H1 (cell line): ENCODE measurements at regions not wholly inside any gene's neighbourhood (a gene's known extent, or its start where the extent isn't known, plus 50 kb on each side); places are given as distances from the start of the nearest gene placed in this dataset.

Source experiments
- CTCF ChIA-PET: fragments of 300-600 bp; sonication (Branson Sonifier 250); formaldehyde crosslinking; loops from one replicate; lab custom pipeline; 2021; ENCODE audit not compliant: partially characterized antibody; lab: Charles Lee
- POLR2A ChIA-PET: fragments of 300-600 bp; sonication (Branson Sonifier 250); formaldehyde crosslinking; loops from one replicate; lab custom pipeline; 2021; ENCODE audit warnings: inconsistent platforms; ENCODE audit not compliant: partially characterized antibody; lab: Charles Lee
- DNase-seq, 2 experiments: peaks; one replicate each; pipeline versions ENCODE4 v3.0.0 to v3.0.0-alpha.2; 2010 to 2022; ENCODE audit warnings: low spot score in 2 of 2, low read depth in 1 of 2, mixed read lengths in 1 of 2
- FAIRE-seq: peaks from 2 replicates; lab custom pipeline; 2011; peaks lifted over from hg19 to GRCh38; lab: Jason Lieb, UNC
- H2AFZ ChIP-seq: 2 replicates; pipeline ENCODE4 v1.8.1; 2012; ENCODE audit warnings: low read length, inconsistent platforms
- H2AK5ac ChIP-seq: 2 replicates; pipeline ENCODE4 v1.6.1; 2013; ENCODE audit warnings: low read depth, low read length
- H2BK120ac ChIP-seq: replicated peaks from 2 replicates; pipeline ENCODE3; 2013; ENCODE audit warnings: low read depth, low read length, inconsistent platforms
- H2BK12ac ChIP-seq: 2 replicates; pipeline ENCODE4 v1.6.1; 2013; ENCODE audit warnings: low read depth, low read length
- H2BK15ac ChIP-seq: 2 replicates; pipeline ENCODE4 v1.6.1; 2013; ENCODE audit warnings: low read length
- H2BK20ac ChIP-seq: 2 replicates; pipeline ENCODE4 v1.6.1; 2013; ENCODE audit warnings: low read length
- H2BK5ac ChIP-seq: 2 replicates; pipeline ENCODE4 v1.6.1; 2013; ENCODE audit warnings: low read depth, low read length
- H3K14ac ChIP-seq: 2 replicates; pipeline ENCODE4 v1.6.1; 2013; ENCODE audit warnings: inconsistent platforms; ENCODE audit not compliant: insufficient read length
- H3K18ac ChIP-seq: 2 replicates; pipeline ENCODE4 v1.6.1; 2013; ENCODE audit warnings: low read length; ENCODE audit errors: extremely low read depth
- H3K23ac ChIP-seq: 2 replicates; pipeline ENCODE4 v1.6.1; 2013; ENCODE audit warnings: inconsistent platforms; ENCODE audit not compliant: insufficient read length
- H3K23me2 ChIP-seq: 2 replicates; pipeline ENCODE4 v1.6.1; 2013; ENCODE audit warnings: low read depth, low read length
- H3K27ac ChIP-seq: 2 replicates; pipeline ENCODE4 v1.6.1; 2011; ENCODE audit warnings: low read depth, low read length, inconsistent platforms
- H3K27me3 ChIP-seq, 4 experiments: replicated peaks in 1 of 4; 1 replicate in 1 of 4; 2 replicates in 3 of 4; pipeline versions ENCODE4 v1.6.1 to v1.8.1; 2011 to 2013; ENCODE audit warnings: low read length in 3 of 4, mild to moderate bottlenecking in 3 of 4, inconsistent platforms in 2 of 4, mixed read lengths in 2 of 4, moderate library complexity in 1 of 4; ENCODE audit not compliant: control insufficient read depth in 3 of 4, insufficient read depth in 3 of 4; ENCODE audit errors: extremely low read depth in 1 of 4
- H3K36me3 ChIP-seq, 4 experiments: 2 replicates each; pipeline versions ENCODE4 v1.6.1 to v1.8.1; 2011 to 2013; ENCODE audit warnings: mild to moderate bottlenecking in 4 of 4, low read length in 3 of 4, moderate library complexity in 2 of 4, control low read depth in 1 of 4, inconsistent platforms in 1 of 4; ENCODE audit not compliant: insufficient read depth in 4 of 4, control insufficient read depth in 2 of 4
- H3K4ac ChIP-seq: replicated peaks from 2 replicates; pipeline ENCODE3; 2013; ENCODE audit warnings: low read length, low read depth, mixed read lengths, inconsistent platforms; ENCODE audit not compliant: insufficient read length
- H3K4me1 ChIP-seq, 4 experiments: replicated peaks in 1 of 4; 1 replicate in 1 of 4; 2 replicates in 3 of 4; pipeline versions ENCODE4 v1.6.1 to v1.8.1; 2011 to 2013; ENCODE audit warnings: low read length in 3 of 4, inconsistent platforms in 2 of 4, mixed read lengths in 1 of 4; ENCODE audit not compliant: insufficient read depth in 4 of 4, control insufficient read depth in 3 of 4
- H3K4me2 ChIP-seq, 2 experiments: 2 replicates each; pipeline versions ENCODE4 v1.6.1 to v1.8.1; 2011 to 2013; ENCODE audit warnings: low read depth in 2 of 2, low read length in 2 of 2, control low read depth in 1 of 2, inconsistent platforms in 1 of 2, mild to moderate bottlenecking in 1 of 2; ENCODE audit not compliant: insufficient read depth in 1 of 2
- H3K4me3 ChIP-seq, 4 experiments: fragments of 200-600, 300-600 bp in 1 of 4; sonication (generic), shearing (Covaris generic), sonication (Bioruptor Twin) in 1 of 4; 2 replicates each; pipeline versions ENCODE4 v1.5.1 to v1.8.1; 2011 to 2016; ENCODE audit warnings: low read length in 4 of 4, low read depth in 3 of 4, control low read depth in 2 of 4, inconsistent platforms in 2 of 4, mild to moderate bottlenecking in 2 of 4, mixed read lengths in 1 of 4, moderate library complexity in 1 of 4; ENCODE audit not compliant: insufficient read depth in 2 of 4; ENCODE audit errors: extremely low read depth in 1 of 4
- H3K56ac ChIP-seq: replicated peaks from 2 replicates; pipeline ENCODE3; 2013; ENCODE audit warnings: low read depth, mild to moderate bottlenecking, mixed read lengths, low read length, inconsistent platforms; ENCODE audit not compliant: insufficient read length
- H3K79me1 ChIP-seq: 2 replicates; pipeline ENCODE4 v1.6.1; 2013; ENCODE audit warnings: low read depth, low read length, control low read depth
- H3K79me2 ChIP-seq, 2 experiments: 2 replicates each; pipeline versions ENCODE4 v1.6.1 to v1.8.1; 2012 to 2013; ENCODE audit warnings: low read length in 2 of 2, mild to moderate bottlenecking in 2 of 2, inconsistent platforms in 1 of 2; ENCODE audit not compliant: insufficient read depth in 2 of 2, control insufficient read depth in 1 of 2
- H3K9ac ChIP-seq, 4 experiments: replicated peaks in 1 of 4; 1 replicate in 1 of 4; 2 replicates in 3 of 4; pipeline versions ENCODE4 v1.6.1 to v1.8.1; 2011 to 2013; ENCODE audit warnings: low read depth in 3 of 4, low read length in 3 of 4, control low read depth in 2 of 4, mild to moderate bottlenecking in 2 of 4, moderate library complexity in 2 of 4, inconsistent platforms in 1 of 4; ENCODE audit errors: extremely low read depth in 1 of 4
- H3K9me3 ChIP-seq, 2 experiments: 2 replicates each; pipeline versions ENCODE4 v1.6.1 to v1.8.1; 2012 to 2013; ENCODE audit warnings: mild to moderate bottlenecking in 2 of 2, moderate library complexity in 2 of 2, control low read depth in 1 of 2, inconsistent platforms in 1 of 2, low read depth in 1 of 2, low read length in 1 of 2, mixed read lengths in 1 of 2; ENCODE audit not compliant: insufficient read depth in 2 of 2
- H4K20me1 ChIP-seq, 2 experiments: replicated peaks in 1 of 2; 2 replicates each; pipeline versions ENCODE3 to v1.8.1; 2011 to 2013; ENCODE audit warnings: inconsistent platforms in 2 of 2, low read length in 2 of 2, mild to moderate bottlenecking in 1 of 2; ENCODE audit not compliant: insufficient read depth in 2 of 2, control insufficient read depth in 1 of 2
- H4K5ac ChIP-seq: 2 replicates; pipeline ENCODE4 v1.6.1; 2013; ENCODE audit warnings: low read length, low read depth, mixed read lengths, inconsistent platforms; ENCODE audit not compliant: insufficient read length
- H4K8ac ChIP-seq: 2 replicates; pipeline ENCODE4 v1.8.0; 2013; ENCODE audit warnings: mild to moderate bottlenecking, moderate library complexity, low read length, inconsistent platforms; ENCODE audit not compliant: insufficient read depth; ENCODE audit errors: extremely low read depth
- H4K91ac ChIP-seq: replicated peaks from 2 replicates; pipeline ENCODE3; 2013; ENCODE audit warnings: low read length, mixed read lengths, inconsistent platforms; ENCODE audit not compliant: insufficient read length
- RFX5 ChIP-seq: IDR thresholded peaks from 2 replicates; pipeline ENCODE4 v1.6.1; 2011; ENCODE audit warnings: low read depth, low read length, improper control_type of control experiment, borderline replicate concordance
- SIX5 ChIP-seq: IDR thresholded peaks from 2 replicates; pipeline ENCODE4 v1.6.1; 2011; ENCODE audit warnings: mild to moderate bottlenecking, low read depth, low read length
- WGBS, 2 experiments: shearing (Covaris generic) in 1 of 2; methylation state at CpG; one replicate each; pipeline versions ENCODE4 v1.1.6 to v1.1.7; 2013 to 2015; ENCODE audit warnings: low lambda C conversion rate in 2 of 2, mixed read lengths in 2 of 2, inconsistent platforms in 1 of 2, low coverage in 1 of 2, missing lambda C conversion rate in 1 of 2; ENCODE audit not compliant: insufficient replicate concordance in 2 of 2, insufficient coverage in 1 of 2, insufficient read length in 1 of 2; ENCODE audit errors: extremely low coverage in 1 of 2, missing lambda C conversion rate in 1 of 2; 5-methylcytosine and 5-hydroxymethylcytosine counted together

- ChIA-PET CTCF (no interaction called here), POLR2A (no interaction called here)
- no peaks in the 10 kb centered on the region for H3K27me3 ChIP-seq
- H2BK12ac ChIP-seq: no peak overlapping the region
- H4K5ac ChIP-seq: no peak overlapping the region
- no peak overlapping the region for H3K14ac ChIP-seq
- H2AFZ ChIP-seq: no peak overlapping the region
- no peak overlapping the region for H3K27ac ChIP-seq
- H4K20me1 ChIP-seq: no peaks in the 10 kb centered on the region
- H3K4me3 ChIP-seq: no peak overlapping the region
- H3K36me3 ChIP-seq: peaks cover 0 to 1% (median 0%) of the 10 kb centered on the region in 4 experiments; a peak in 1 of 8 replicates
- H3K4me1 ChIP-seq: no peaks in the 10 kb centered on the region
- H3K4ac ChIP-seq: no peak overlapping the region
- no peak overlapping the region for H2BK5ac ChIP-seq
- H3K23ac ChIP-seq: no peak overlapping the region
- peaks cover 35 to 60% of the 10 kb centered on the region in 2 experiments for H3K9me3 ChIP-seq
- H3K56ac ChIP-seq: no peak overlapping the region
- no peak overlapping the region for H4K91ac ChIP-seq
- H2AK5ac ChIP-seq: no peak overlapping the region
- H3K18ac ChIP-seq: no peak overlapping the region
- no peaks in the 10 kb centered on the region for H3K23me2 ChIP-seq
- no peak overlapping the region for H2BK20ac ChIP-seq
- no peak overlapping the region for H3K9ac ChIP-seq
- WGBS, 2 experiments: 85% methylated on average over 5 of the region's 5 CpGs; no CpG with 5 or more reads in 1 of the 2 experiments
- no peak overlapping the region for H2BK15ac ChIP-seq
- no peak for DNase-seq
- no peak overlapping the region for H4K8ac ChIP-seq
- no peak for FAIRE-seq
- no peaks in the 10 kb centered on the region for H3K79me2 ChIP-seq
- no peaks in the 10 kb centered on the region for H3K79me1 ChIP-seq
- no peak overlapping the region for H3K4me2 ChIP-seq
- no peak overlapping the region for H2BK120ac ChIP-seq
- TF ChIP-seq SIX5: no peak
- no peak for TF ChIP-seq RFX5
Observed at GRCh38 chr7:57641521-57642067, 191.6 kb downstream of the ZNF716 start.
